Bronchial epithelial cell (primary cell): ENCODE measurements at regions not wholly inside any gene's neighbourhood (a gene's known extent, or its start where the extent isn't known, plus 50 kb on each side); places are given as distances from the start of the nearest gene placed in this dataset.

Source experiments
- DNase-seq: peaks from one replicate; pipeline ENCODE4 v3.0.0-alpha.2; 2010; ENCODE audit warnings: low read depth
- FAIRE-seq: peaks from 2 replicates; lab custom pipeline; 2011; peaks lifted over from hg19 to GRCh38; lab: Jason Lieb, UNC
- H3K27me3 ChIP-seq: 2 replicates; pipeline ENCODE4 v1.5.1; 2011; ENCODE audit warnings: low read length; ENCODE audit not compliant: control insufficient read depth, insufficient read depth
- H3K36me3 ChIP-seq: 2 replicates; pipeline ENCODE4 v1.5.1; 2011; ENCODE audit warnings: low read length; ENCODE audit not compliant: control insufficient read depth, insufficient read depth
- H3K4me3 ChIP-seq: 2 replicates; pipeline ENCODE4 v1.5.1; 2011; ENCODE audit warnings: mild to moderate bottlenecking, low read depth, low read length, control low read depth
- CTCF ChIP-seq: IDR thresholded peaks from 2 replicates; pipeline ENCODE4 v1.5.1; 2011; ENCODE audit warnings: mild to moderate bottlenecking, moderate library complexity, low read length, control low read depth, inconsistent platforms; ENCODE audit not compliant: insufficient read depth, severe bottlenecking

GRCh38 chr4:123573866-123574508 lies 177.4 kb downstream of the SPRY1 start:
- H3K36me3 ChIP-seq: no peaks in the 10 kb centered on the region
- TF ChIP-seq CTCF: no peak
- FAIRE-seq (no peak), DNase-seq (no peak)
- H3K27me3 ChIP-seq: no peaks in the 10 kb centered on the region
- H3K4me3 ChIP-seq: no peak overlapping the region

DNA sequence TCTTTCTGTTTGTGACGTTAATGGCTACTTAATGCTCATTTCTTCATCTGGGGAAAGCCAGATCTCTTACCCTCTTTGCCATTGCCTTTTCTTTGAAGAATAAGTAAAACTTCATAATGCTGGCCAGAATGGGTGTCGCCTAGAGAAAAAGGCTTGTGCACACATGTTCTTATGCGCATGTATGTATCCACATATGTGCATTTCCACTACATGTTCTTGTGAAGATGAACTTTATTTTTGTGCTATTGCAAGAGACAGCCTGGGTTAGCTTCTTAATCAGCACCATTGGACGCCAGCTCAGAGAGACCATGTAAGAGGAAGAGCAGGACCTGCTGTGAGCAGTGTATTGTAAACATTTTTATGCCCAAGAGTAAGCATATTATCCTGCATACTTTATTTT lies 178.7 kb downstream of the SPRY1 start:
- DNase-seq (no peak), FAIRE-seq (no peak)
- Histone ChIP-seq H3K27me3 (no peaks in the 10 kb centered on the region), H3K4me3 (no peak overlapping the region), H3K36me3 (no peaks in the 10 kb centered on the region)
- no peak for TF ChIP-seq CTCF

GRCh38 chr4:123577225-123577906 lies 180.8 kb downstream of the SPRY1 start:
- TF ChIP-seq CTCF: no peak
- Histone ChIP-seq H3K4me3 (no peak overlapping the region), H3K27me3 (no peaks in the 10 kb centered on the region), H3K36me3 (no peaks in the 10 kb centered on the region)
- FAIRE-seq (no peak), DNase-seq (peak; percentile 56)

GRCh38 chr4:123578276-123579029 lies 181.9 kb downstream of the SPRY1 start:
- FAIRE-seq (no peak), DNase-seq (no peak)
- no peak overlapping the region for H3K4me3 ChIP-seq
- H3K27me3 ChIP-seq: no peaks in the 10 kb centered on the region
- no peak for TF ChIP-seq CTCF
- H3K36me3 ChIP-seq: no peaks in the 10 kb centered on the region

DNA sequence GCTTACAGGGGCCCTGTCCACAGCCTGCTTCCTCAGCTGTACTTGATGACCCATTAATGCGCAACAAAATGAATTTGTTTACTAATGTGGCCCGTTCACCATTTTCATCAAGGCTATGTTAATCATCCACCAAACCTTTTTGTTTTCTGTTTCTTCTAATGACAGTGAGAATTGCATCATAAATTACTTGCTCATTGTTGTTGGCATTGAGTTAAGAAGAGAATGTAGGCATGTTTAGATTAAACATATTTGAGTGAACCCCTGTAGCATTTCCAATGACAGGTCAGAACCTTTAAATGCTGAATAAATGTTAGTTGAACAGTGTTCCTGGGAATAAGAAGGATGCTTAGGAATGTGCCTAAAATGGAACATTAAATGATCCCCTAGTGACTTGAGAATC lies 183.4 kb downstream of the SPRY1 start:
- H3K27me3 ChIP-seq: no peaks in the 10 kb centered on the region
- H3K4me3 ChIP-seq: no peak overlapping the region
- FAIRE-seq (no peak), DNase-seq (no peak)
- no peaks in the 10 kb centered on the region for H3K36me3 ChIP-seq
- TF ChIP-seq CTCF: no peak
